ENCODE measurements at regions not wholly inside any gene's neighbourhood (a gene's known extent, or its start where the extent isn't known, plus 50 kb on each side); places are given as distances from the start of the nearest gene placed in this dataset.

- DNase-seq (ENCODE audit: extremely low read depth, low read depth, low spot score): no peak
Observed at GRCh38 chr3:147575391-147575790, 166.2 kb downstream of the ZIC1 start.

GRCh38 chr3:147582642-147583041 lies 173.5 kb downstream of the ZIC1 start:
- no peak for DNase-seq (ENCODE audit: extremely low read depth, low read depth, low spot score)

- no peak for DNase-seq (ENCODE audit: extremely low read depth, low read depth, low spot score)
Observed at GRCh38 chr3:147589016-147589415, 179.9 kb downstream of the ZIC1 start.

- no peak for DNase-seq (ENCODE audit: extremely low read depth, low read depth, low spot score)
Observed at GRCh38 chr3:147604136-147604535, 195.0 kb downstream of the ZIC1 start.

- no peak for DNase-seq (ENCODE audit: extremely low read depth, low read depth, low spot score)
Observed at GRCh38 chr3:147613725-147614124, 204.6 kb downstream of the ZIC1 start.

GRCh38 chr3:147614210-147614609 lies 205.0 kb downstream of the ZIC1 start:
- DNase-seq (ENCODE audit: extremely low read depth, low read depth, low spot score): no peak

GRCh38 chr3:147615035-147615434 lies 205.9 kb downstream of the ZIC1 start:
- DNase-seq (ENCODE audit: extremely low read depth, low read depth, low spot score): no peak

GRCh38 chr3:147616998-147617619 lies 207.9 kb downstream of the ZIC1 start:
- peak; percentile 5 for DNase-seq (ENCODE audit: extremely low read depth, low read depth, low spot score)

GRCh38 chr3:147618691-147619090 lies 209.5 kb downstream of the ZIC1 start:
- no peak for DNase-seq (ENCODE audit: extremely low read depth, low read depth, low spot score)

- no peak for DNase-seq (ENCODE audit: extremely low read depth, low read depth, low spot score)
Observed at GRCh38 chr3:147619921-147620560, 210.9 kb downstream of the ZIC1 start.

GRCh38 chr3:147620906-147621305 lies 211.7 kb downstream of the ZIC1 start:
- no peak for DNase-seq (ENCODE audit: extremely low read depth, low read depth, low spot score)

GRCh38 chr3:147630921-147631415 lies 221.8 kb downstream of the ZIC1 start:
- no peak for DNase-seq (ENCODE audit: extremely low read depth, low read depth, low spot score)

- no peak for DNase-seq (ENCODE audit: extremely low read depth, low read depth, low spot score)
Observed at GRCh38 chr3:147640781-147641180, 231.6 kb downstream of the ZIC1 start.

- no peak for DNase-seq (ENCODE audit: extremely low read depth, low read depth, low spot score)
Observed at GRCh38 chr3:147645761-147646160, 236.6 kb downstream of the ZIC1 start.

GRCh38 chr3:147649475-147649874 lies 240.3 kb downstream of the ZIC1 start:
- no peak for DNase-seq (ENCODE audit: extremely low read depth, low read depth, low spot score)

GRCh38 chr3:147651107-147651778 lies 242.1 kb downstream of the ZIC1 start:
- no peak for DNase-seq (ENCODE audit: extremely low read depth, low read depth, low spot score)

- no peak for DNase-seq (ENCODE audit: extremely low read depth, low read depth, low spot score)
Observed at GRCh38 chr3:147652651-147653366, 243.6 kb downstream of the ZIC1 start.

GRCh38 chr3:147653367-147653923 lies 244.3 kb downstream of the ZIC1 start:
- DNase-seq (ENCODE audit: extremely low read depth, low read depth, low spot score): no peak

GRCh38 chr3:147654827-147655226 lies 245.7 kb downstream of the ZIC1 start:
- no peak for DNase-seq (ENCODE audit: extremely low read depth, low read depth, low spot score)

GRCh38 chr3:147655236-147655635 lies 246.1 kb downstream of the ZIC1 start:
- DNase-seq (ENCODE audit: extremely low read depth, low read depth, low spot score): no peak

GRCh38 chr3:147656023-147656422 lies 246.9 kb downstream of the ZIC1 start:
- no peak for DNase-seq (ENCODE audit: extremely low read depth, low read depth, low spot score)

All from glomerular endothelial cell (primary cell).